ENCODE measurements at regions not wholly inside any gene's neighbourhood (a gene's known extent, or its start where the extent isn't known, plus 50 kb on each side); places are given as distances from the start of the nearest gene placed in this dataset.

DNA sequence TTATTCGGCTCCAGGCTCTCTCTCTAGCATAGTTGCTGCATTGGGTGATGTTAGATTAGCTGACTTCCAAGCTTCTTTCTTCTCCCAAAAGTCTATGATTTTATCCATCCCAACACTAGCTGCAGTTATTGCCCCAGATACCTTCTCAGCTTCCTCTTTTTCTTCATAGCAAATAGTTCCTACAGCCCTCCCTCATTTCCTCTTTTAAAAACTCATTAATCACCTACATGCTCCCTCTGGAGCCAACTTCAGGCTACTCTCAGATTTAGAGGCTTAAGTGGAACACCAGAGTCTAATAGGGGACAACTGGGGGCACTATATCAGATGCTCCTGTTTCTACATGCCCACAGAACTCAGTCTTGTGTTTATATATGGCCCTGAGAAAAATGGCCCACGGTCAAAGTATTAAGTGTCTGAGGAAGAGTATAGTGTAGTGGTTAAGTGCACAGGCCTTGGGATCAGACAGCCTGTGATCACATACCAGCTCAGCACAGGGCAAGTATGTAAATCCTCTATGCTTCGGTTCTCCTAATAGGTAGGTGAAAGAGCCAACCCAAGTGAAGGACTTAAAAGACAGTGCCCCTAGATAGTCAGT, 241.9 kb upstream of the SLC14A2 start:
- DNase-seq (no peak), ATAC-seq (peak in 3 of 4 donors; percentile 26 to 62 (median 29))
- 37 to 54% (median 38%) methylated on average over 3 of the region's 3 CpGs for WGBS, 3 donors
- H3K9me3 ChIP-seq = no peaks in the 10 kb centered on the region
- H3K27ac ChIP-seq = peak overlapping the region; percentile 21
- peaks cover 19% of the 10 kb centered on the region for H3K4me1 ChIP-seq
- intact Hi-C loops (cut with DNase I) = no loop called here
- TF ChIP-seq, protein P1, sequence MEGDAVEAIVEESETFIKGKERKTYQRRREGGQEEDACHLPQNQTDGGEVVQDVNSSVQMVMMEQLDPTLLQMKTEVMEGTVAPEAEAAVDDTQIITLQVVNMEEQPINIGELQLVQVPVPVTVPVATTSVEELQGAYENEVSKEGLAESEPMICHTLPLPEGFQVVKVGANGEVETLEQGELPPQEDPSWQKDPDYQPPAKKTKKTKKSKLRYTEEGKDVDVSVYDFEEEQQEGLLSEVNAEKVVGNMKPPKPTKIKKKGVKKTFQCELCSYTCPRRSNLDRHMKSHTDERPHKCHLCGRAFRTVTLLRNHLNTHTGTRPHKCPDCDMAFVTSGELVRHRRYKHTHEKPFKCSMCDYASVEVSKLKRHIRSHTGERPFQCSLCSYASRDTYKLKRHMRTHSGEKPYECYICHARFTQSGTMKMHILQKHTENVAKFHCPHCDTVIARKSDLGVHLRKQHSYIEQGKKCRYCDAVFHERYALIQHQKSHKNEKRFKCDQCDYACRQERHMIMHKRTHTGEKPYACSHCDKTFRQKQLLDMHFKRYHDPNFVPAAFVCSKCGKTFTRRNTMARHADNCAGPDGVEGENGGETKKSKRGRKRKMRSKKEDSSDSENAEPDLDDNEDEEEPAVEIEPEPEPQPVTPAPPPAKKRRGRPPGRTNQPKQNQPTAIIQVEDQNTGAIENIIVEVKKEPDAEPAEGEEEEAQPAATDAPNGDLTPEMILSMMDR (IDR thresholded peaks at IDR 0.05) = no peak
- no peaks in the 10 kb centered on the region for H3K27me3 ChIP-seq (ENCODE audit: insufficient read depth in 3 of 3, low read length in 2 of 3)
- H3K4me3 ChIP-seq = no peak overlapping the region
- H3K36me3 ChIP-seq (ENCODE audit: insufficient read depth in 1 of 2, low read depth in 1 of 2) = no peaks in the 10 kb centered on the region

DNA sequence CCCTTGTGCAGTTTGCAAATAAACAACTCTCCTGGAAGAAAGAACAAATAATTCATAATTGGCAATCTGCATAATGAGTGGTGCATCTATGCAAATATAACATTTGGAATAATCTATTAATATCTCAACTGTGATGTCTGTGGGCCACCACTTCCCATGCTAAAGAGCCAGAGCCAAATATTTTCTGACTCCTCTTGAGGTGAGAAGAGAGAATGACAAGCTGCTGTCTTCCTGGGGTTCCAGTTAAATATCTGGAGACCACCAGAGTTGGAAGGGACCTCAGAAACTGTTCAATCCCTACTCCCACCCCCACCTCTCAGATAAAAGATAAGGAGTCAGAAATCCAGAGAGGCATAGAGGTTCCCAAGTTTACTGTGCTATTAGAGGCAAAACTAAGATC, 241.0 kb upstream of the SLC14A2 start:
- DNase-seq = no peak
- H3K4me3 ChIP-seq = no peak overlapping the region

DNA sequence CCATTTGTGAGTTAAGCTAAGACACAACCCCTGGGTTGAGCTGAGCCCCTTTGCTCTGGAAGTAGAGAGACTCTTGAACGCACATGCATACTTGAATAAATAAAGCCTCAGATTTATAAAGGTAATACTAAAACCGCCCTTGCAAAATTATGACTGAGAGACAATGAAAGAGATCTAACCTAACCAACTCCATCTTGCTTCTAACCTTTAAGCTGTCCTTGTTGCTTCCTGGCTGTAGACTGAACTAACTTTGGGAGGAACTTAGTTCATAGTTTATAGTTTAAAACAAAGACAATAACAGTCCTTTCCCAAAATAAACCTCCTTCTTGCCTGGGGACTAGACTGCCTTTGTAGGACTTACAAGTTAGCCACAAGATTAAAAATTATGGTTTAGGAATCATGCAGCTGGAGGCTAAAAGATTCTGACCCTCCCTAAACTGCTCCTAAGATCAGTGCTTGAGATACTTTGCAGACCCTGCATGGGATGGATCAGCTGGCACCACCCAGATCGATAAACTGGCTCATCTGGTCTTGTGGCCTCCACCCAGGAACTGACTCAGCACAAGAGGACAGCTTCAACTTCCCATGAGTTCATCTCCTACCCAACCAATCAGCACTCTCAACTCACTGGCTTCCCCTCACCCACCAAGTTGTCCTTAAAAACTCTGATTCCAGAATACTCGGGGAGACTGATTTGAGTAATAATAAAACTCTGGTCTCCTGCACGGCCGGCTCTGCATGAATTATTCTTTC, 240.2 kb upstream of the SLC14A2 start:
- intact Hi-C loops (cut with DNase I) = no loop called here

More for the DNA sequence above, 241.0 kb upstream of the SLC14A2 start:
- no peaks in the 10 kb centered on the region for H3K9me3 ChIP-seq
- H3K36me3 ChIP-seq (ENCODE audit: insufficient read depth in 1 of 2, low read depth in 1 of 2) = no peaks in the 10 kb centered on the region
- ATAC-seq = no peak
- intact Hi-C loops (cut with DNase I) = no loop called here
- peak overlapping the region; percentile 21 for H3K27ac ChIP-seq
- TF ChIP-seq, protein P1 (IDR thresholded peaks at IDR 0.05) = no peak
- H3K4me1 ChIP-seq = peaks cover 20% of the 10 kb centered on the region
- H3K27me3 ChIP-seq (ENCODE audit: insufficient read depth in 3 of 3, low read length in 2 of 3) = no peaks in the 10 kb centered on the region

DNA sequence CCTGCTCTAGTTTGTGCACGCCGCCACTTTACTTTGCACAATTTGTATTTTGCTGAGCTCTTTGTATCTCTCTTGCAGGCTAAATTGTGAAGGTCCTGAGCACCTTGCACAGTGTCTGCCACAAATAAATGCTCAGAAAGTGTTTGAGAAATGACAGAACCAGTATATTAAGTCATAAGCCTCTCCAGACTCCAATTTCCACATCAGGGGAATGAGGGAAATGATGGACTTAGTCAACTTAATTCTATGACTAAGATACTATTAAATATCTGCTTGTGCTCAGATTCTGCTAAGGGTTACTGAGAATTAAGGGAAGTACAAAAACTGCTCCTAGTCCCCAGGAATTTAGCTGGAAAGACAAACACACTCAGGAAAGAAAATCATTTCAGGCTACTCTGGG, 239.1 kb upstream of the SLC14A2 start:
- ATAC-seq (peak in 3 of 4 donors; percentile 14 to 32 (median 14)), DNase-seq (no peak)
- Histone ChIP-seq H3K9me3 (no peaks in the 10 kb centered on the region), H3K4me3 (no peak overlapping the region), H3K36me3 (ENCODE audit: insufficient read depth in 1 of 2, low read depth in 1 of 2) (no peaks in the 10 kb centered on the region), H3K27ac (no peak overlapping the region), H3K27me3 (ENCODE audit: insufficient read depth in 3 of 3, low read length in 2 of 3) (no peaks in the 10 kb centered on the region), H3K4me1 (peaks cover 20% of the 10 kb centered on the region)
- TF ChIP-seq, protein P1 (IDR thresholded peaks at IDR 0.05) = no peak
- intact Hi-C loops (cut with DNase I) = no loop called here
- 97 to 99% (median 97%) methylated on average over 2 of the region's 2 CpGs for WGBS, 3 donors

More for the DNA sequence above, 240.2 kb upstream of the SLC14A2 start:
- Histone ChIP-seq H3K4me1 (peaks cover 20% of the 10 kb centered on the region), H3K4me3 (no peak overlapping the region), H3K9me3 (no peaks in the 10 kb centered on the region), H3K36me3 (ENCODE audit: insufficient read depth in 1 of 2, low read depth in 1 of 2) (no peaks in the 10 kb centered on the region), H3K27me3 (ENCODE audit: insufficient read depth in 3 of 3, low read length in 2 of 3) (no peaks in the 10 kb centered on the region), H3K27ac (no peak overlapping the region)
- ATAC-seq (no peak), DNase-seq (no peak)
- TF ChIP-seq, protein P1 (IDR thresholded peaks at IDR 0.05) = no peak
- WGBS, 3 donors = 70 to 87% (median 76%) methylated on average over 6 of the region's 6 CpGs
